Ishikawa (cell line): ENCODE measurements at regions not wholly inside any gene's neighbourhood (a gene's known extent, or its start where the extent isn't known, plus 50 kb on each side); places are given as distances from the start of the nearest gene placed in this dataset.

Experiments
- CEBPB ChIP-seq: IDR thresholded peaks from 2 replicates; pipeline ENCODE4 v1.6.1; 2012
- CREB1 ChIP-seq: IDR thresholded peaks from 2 replicates; pipeline ENCODE4 v1.6.1; 2012; ENCODE audit warnings: low read depth
- FOXM1 ChIP-seq: IDR thresholded peaks from 2 replicates; pipeline ENCODE4 v1.6.1; 2012; ENCODE audit warnings: low read depth, borderline replicate concordance
- NFIC ChIP-seq: IDR thresholded peaks from 2 replicates; pipeline ENCODE4 v1.6.1; 2012
- RAD21 ChIP-seq: IDR thresholded peaks from 2 replicates; pipeline ENCODE4 v1.6.1; 2012; ENCODE audit warnings: low read depth
- REST ChIP-seq: IDR thresholded peaks from 2 replicates; pipeline ENCODE4 v1.6.1; 2012; ENCODE audit warnings: low read depth, mild to moderate bottlenecking
- TAF1 ChIP-seq: IDR thresholded peaks from 2 replicates; pipeline ENCODE4 v1.6.1; 2012; ENCODE audit warnings: low read depth, mild to moderate bottlenecking
- TEAD4 ChIP-seq: IDR thresholded peaks from 2 replicates; pipeline ENCODE4 v1.6.1; 2012

GRCh38 chr1:76687307-76688175 lies 179.7 kb upstream of the ST6GALNAC5 start:
- TF ChIP-seq TEAD4 (no peak), NFIC (no peak), REST (no peak), TAF1 (no peak), FOXM1 (no peak), RAD21 (no peak), CEBPB (no peak), CREB1 (no peak)
